BLaER1 treated with 17β-estradiol and CSF1 and Interleukin-3, amounts not matched to agents 10 nM and 100 nM (cell line): ENCODE measurements at regions not wholly inside any gene's neighbourhood (a gene's known extent, or its start where the extent isn't known, plus 50 kb on each side); places are given as distances from the start of the nearest gene placed in this dataset.
"Not testable (repeated sequence)": the region's sequence is repeated elsewhere in the genome, so short reads cannot be mapped to it uniquely, and the experiment has no call there.

Experiments
- H3K27ac ChIP-seq, 11 experiments: shearing (Covaris generic); formaldehyde crosslinking; 2 replicates each; pipeline ENCODE4 v1.8.1; 2022
- H3K27me3 ChIP-seq, 11 experiments: shearing (Covaris generic); formaldehyde crosslinking; 2 replicates each; pipeline ENCODE4 v1.8.1; 2022
- H3K36me3 ChIP-seq, 11 experiments: shearing (Covaris generic); formaldehyde crosslinking; 2 replicates each; pipeline ENCODE4 v1.8.1; 2022
- H3K4me1 ChIP-seq, 10 experiments: shearing (Covaris generic); formaldehyde crosslinking; 2 replicates each; pipeline ENCODE4 v1.8.1; 2022
- H3K4me2 ChIP-seq, 11 experiments: shearing (Covaris generic); formaldehyde crosslinking; 2 replicates each; pipeline ENCODE4 v1.8.1; 2022
- H3K4me3 ChIP-seq, 10 experiments: shearing (Covaris generic); formaldehyde crosslinking; 2 replicates each; pipeline ENCODE4 v1.8.1; 2022
- H3K9ac ChIP-seq, 11 experiments: shearing (Covaris generic); formaldehyde crosslinking; 2 replicates each; pipeline ENCODE4 v1.8.1; 2022
- H3K9me3 ChIP-seq, 11 experiments: shearing (Covaris generic); formaldehyde crosslinking; replicated peaks in 1 of 11; 2 replicates each; pipeline ENCODE4 v1.8.1; 2022
- H4K20me1 ChIP-seq, 11 experiments: shearing (Covaris generic); formaldehyde crosslinking; 2 replicates each; pipeline ENCODE4 v1.8.1; 2022

DNA sequence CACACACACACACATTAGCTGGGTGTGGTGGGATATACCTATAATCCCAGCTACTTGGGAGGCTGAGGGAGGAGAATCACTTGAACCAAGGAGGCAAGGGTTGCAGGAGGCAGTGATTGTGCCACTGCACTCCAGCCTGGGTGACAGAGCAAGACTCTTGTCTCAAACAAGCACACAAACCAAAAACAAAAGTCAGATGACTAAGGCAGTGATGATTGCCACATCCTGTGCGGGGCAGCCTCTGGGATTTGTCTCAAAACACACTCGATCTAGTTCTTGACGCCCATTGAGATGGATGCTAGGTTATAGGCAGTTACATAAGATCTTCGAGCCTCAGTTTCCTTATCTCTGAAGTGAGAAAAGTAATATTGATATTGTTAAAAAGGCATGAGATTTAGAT lies 57.8 kb upstream of the NBPF8 start:
- H3K9ac ChIP-seq, H3K4me1 ChIP-seq, H3K4me2 ChIP-seq, H4K20me1 ChIP-seq, H3K9me3 ChIP-seq, H3K4me3 ChIP-seq, H3K27ac ChIP-seq, H3K27me3 ChIP-seq, H3K36me3 ChIP-seq: not testable (repeated sequence)

DNA sequence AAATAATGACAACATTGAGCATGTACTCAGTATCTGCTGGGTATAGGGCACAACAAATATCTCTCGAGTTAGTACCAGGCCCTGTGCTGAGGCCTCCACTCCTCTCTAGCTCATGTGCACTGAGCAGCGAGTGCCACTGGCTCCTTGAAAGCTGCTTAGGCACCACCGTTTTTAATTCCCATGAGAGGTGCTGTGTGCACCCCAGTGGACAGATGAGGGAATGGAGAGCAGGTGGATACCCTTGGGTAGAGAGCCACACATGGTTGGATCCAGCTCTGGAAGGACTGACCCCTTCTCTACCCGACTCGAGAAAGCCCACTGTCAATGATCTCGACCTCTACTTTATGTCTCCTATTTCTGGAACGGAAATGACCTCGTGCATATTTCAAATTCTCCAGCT lies 58.7 kb upstream of the NBPF8 start:
- H3K27ac ChIP-seq, H3K4me2 ChIP-seq, H3K36me3 ChIP-seq, H3K4me1 ChIP-seq, H3K27me3 ChIP-seq, H4K20me1 ChIP-seq, H3K9me3 ChIP-seq, H3K4me3 ChIP-seq, H3K9ac ChIP-seq: not testable (repeated sequence)

DNA sequence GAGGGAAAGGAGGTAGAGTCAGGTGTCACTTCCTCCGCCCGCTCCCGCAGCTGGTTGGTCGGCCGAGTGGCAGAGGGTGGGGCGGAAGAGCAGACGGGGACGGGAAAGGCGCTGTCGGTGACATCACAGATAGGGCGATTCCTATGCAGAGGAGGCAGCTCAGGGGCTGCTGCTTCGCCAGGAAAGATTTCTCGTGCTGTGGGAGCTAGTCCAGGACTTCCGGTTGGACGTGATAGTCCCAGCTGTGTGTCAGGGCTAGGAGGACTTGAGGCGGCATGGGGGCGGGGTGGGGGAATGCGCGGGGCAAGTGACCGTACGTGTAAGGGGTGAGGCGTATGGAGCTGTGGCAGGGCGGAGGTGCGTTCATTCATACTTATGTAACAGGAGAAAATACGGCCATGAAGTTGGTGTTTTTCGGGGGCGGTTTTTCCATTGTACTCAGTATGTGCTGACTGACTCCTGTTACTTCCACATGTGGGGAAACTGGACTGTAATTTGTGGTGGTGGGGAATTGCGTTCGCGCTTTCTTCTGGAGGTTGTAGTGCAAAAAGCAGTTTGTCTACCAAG lies 60.1 kb upstream of the NBPF8 start:
- H3K4me1 ChIP-seq, H3K27me3 ChIP-seq, H3K9me3 ChIP-seq, H3K27ac ChIP-seq, H4K20me1 ChIP-seq, H3K9ac ChIP-seq, H3K4me2 ChIP-seq, H3K36me3 ChIP-seq: not testable (repeated sequence)
- H3K4me3 ChIP-seq = peak overlapping the region in 4 of 10 experiments; percentile 19 to 40 (median 30); a peak in 3 of 20 replicates

DNA sequence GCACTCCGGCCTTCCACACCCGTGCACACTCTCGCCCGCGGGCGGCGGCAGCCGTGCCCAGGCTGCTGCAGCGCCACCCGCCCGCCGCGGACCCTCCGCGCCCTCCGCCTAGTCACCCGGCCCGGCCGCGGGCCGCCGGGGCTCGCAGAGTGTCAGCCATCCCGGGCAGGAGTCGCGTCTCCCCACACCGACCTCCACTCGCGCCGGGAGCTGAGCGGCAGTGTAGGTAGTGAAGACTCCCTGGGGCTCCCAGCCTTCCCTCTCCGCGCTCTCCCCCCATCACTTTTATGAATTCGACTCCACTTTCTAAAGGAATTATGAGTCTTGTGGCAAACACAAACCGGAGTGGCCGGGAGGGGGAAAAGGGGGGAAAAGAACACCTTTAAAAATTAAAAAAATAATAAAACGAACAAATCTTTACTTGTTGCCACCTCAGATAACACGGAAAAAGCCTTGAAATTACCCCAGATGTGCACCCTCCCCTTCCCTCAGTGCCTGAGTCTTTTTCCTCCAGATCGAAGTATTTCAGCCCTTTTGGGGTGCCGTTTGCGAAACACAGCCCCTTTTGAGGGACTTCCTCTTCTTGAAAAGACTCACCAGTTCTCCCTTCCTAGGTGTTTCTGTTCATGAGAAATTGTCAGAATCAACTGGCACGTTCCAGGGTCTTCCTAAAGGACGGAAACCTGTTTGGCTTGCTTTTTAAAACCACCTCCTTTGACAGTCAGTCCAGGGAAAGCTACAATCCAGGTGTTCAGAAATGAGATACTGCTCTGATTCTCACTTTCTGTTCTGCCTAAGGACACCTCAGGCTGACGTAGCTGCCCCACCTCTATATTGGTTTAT lies 72.4 kb upstream of the NBPF8 start:
- peak overlapping the region; percentile 51 to 71 (median 60); a peak in 17 of 20 replicates for H3K4me3 ChIP-seq
- H3K27ac ChIP-seq = peak overlapping the region in 5 of 11 experiments; percentile 57 to 72 (median 60); a peak in 10 of 22 replicates
- H3K9me3 ChIP-seq, H4K20me1 ChIP-seq, H3K27me3 ChIP-seq, H3K36me3 ChIP-seq, H3K4me1 ChIP-seq: not testable (repeated sequence)
- peak overlapping the region; percentile 19 to 60 (median 43); a peak in 15 of 22 replicates for H3K4me2 ChIP-seq
- peak overlapping the region in 8 of 11 experiments; percentile 31 to 78 (median 70); a peak in 15 of 22 replicates for H3K9ac ChIP-seq

DNA sequence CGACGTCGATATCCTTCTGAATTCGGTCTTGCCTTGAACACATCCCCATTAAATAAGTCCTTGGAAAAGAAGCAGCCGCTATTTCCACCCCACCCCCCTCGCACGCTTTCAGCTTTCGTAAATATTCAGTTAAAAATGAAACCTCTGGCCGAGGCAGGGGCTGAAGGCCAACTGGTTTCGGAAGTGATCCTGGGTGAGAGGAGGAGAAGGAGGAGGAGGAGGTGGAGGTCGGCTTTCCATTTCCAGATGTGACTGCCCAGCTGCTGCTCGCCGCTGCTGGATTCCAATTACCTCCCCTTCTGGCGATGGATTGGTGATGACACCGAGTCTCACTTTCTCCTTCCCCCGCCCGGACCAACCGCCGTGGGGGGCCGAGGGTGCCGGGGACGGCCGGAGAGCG lies 73.1 kb upstream of the NBPF8 start:
- Histone ChIP-seq H3K4me3 (peak overlapping the region; percentile 51 to 71 (median 60)), H3K4me2 (peak overlapping the region in 8 of 11 experiments; percentile 23 to 61 (median 51); a peak in 11 of 22 replicates), H3K27ac (peak overlapping the region in 9 of 11 experiments; percentile 47 to 76 (median 61); a peak in 16 of 22 replicates), H3K9ac (peak overlapping the region; percentile 60 to 78 (median 71); a peak in 20 of 22 replicates)
- H3K9me3 ChIP-seq, H4K20me1 ChIP-seq, H3K4me1 ChIP-seq, H3K36me3 ChIP-seq, H3K27me3 ChIP-seq: not testable (repeated sequence)

DNA sequence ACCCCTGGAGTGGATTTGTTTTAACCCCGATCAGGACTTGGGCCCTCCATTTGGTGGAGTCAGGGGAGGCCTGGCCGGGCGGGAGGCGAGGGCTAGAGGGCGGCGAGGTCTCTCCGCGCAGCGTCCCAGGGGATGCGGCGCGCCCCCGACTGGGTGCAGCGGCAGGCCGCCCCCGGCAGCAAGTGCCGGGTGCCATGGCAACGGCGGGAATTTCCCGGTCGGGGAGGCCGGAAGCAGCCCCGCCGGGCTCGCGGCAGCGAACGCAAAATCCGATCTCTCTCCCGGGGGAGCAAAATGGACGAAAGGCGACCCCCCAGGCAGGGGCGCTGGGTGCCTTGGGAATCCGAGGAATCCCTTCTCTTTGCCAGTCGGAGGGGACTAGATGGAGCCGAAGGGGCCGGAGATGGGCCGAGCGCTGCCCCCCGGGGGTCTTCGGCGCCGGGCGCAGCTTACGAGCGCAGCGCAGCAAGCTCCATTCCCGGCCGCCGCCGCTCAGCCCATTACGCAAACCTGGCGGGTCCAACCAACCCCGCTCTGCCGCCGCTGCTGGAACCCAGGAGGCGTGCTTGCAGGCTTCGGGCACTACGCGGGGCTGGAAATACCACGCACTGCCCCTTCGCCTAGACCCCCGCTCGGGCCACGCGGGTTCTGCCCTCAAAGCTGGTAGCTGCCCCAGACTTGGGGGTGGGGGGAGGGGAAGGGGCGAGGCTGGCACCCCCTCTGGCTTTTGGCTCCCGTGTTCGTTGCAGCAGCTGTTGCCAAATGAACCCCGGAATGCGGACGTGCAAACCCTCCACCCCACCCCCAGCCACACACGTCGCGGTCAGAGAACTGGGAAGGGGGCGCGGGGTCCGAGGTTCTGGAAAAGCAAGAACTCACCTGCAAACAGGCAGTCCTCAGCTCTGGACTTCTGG lies 73.7 kb upstream of the NBPF8 start:
- H4K20me1 ChIP-seq, H3K4me1 ChIP-seq, H3K36me3 ChIP-seq, H3K9me3 ChIP-seq, H3K27me3 ChIP-seq: not testable (repeated sequence)
- peak overlapping the region in 6 of 11 experiments; percentile 44 to 61 (median 52); a peak in 8 of 22 replicates for H3K4me2 ChIP-seq
- peak overlapping the region in 10 of 11 experiments; percentile 64 to 78 (median 74); a peak in 19 of 22 replicates for H3K9ac ChIP-seq
- peak overlapping the region; percentile 51 to 71 (median 60) for H3K4me3 ChIP-seq
- H3K27ac ChIP-seq = peak overlapping the region in 10 of 11 experiments; percentile 66 to 78 (median 69); a peak in 20 of 22 replicates

DNA sequence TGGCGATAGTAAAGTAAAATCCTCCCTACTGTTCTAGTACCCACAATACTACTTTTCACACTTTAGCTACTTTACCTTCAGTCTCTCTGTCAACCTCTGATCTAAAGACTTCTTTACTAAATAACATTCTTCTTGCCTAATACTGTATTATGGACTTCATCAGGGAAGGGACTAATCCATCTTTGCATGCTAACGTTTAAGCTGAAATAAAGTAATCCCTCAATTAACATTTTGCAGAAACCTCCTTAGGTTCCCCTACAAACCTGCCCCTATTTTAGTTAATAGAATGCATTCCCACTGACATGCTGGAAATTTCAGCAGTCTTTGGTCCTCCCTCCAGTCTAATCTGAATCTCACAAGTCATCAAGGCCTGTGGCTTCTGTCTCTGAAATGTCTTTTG lies 99.1 kb upstream of the NBPF8 start:
- H3K9me3 ChIP-seq, H3K4me2 ChIP-seq, H4K20me1 ChIP-seq, H3K36me3 ChIP-seq, H3K4me1 ChIP-seq, H3K4me3 ChIP-seq, H3K27ac ChIP-seq, H3K9ac ChIP-seq, H3K27me3 ChIP-seq: not testable (repeated sequence)

DNA sequence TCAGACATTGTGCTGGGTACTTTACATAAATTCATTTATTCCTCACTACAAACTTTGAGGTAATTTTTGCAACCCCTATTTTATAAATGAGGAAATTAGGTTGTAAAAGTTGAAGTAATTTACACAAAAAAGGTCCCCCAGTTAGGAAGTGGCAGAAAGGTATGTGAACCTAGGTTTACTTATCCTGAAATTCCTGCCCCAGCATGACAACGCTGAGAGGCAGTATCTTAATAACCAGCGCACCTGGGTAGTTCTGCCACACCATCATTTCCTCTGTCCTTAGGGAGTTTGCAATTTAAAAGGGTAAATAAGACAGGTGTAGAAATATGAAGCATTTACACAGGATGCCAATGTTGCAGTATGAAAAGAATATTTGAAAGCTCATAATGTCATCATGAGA lies 102.9 kb upstream of the NBPF8 start:
- not testable (repeated sequence) for H3K9me3 ChIP-seq, H3K27me3 ChIP-seq, H3K4me2 ChIP-seq, H4K20me1 ChIP-seq, H3K4me1 ChIP-seq, H3K36me3 ChIP-seq, H3K4me3 ChIP-seq, H3K27ac ChIP-seq, H3K9ac ChIP-seq

DNA sequence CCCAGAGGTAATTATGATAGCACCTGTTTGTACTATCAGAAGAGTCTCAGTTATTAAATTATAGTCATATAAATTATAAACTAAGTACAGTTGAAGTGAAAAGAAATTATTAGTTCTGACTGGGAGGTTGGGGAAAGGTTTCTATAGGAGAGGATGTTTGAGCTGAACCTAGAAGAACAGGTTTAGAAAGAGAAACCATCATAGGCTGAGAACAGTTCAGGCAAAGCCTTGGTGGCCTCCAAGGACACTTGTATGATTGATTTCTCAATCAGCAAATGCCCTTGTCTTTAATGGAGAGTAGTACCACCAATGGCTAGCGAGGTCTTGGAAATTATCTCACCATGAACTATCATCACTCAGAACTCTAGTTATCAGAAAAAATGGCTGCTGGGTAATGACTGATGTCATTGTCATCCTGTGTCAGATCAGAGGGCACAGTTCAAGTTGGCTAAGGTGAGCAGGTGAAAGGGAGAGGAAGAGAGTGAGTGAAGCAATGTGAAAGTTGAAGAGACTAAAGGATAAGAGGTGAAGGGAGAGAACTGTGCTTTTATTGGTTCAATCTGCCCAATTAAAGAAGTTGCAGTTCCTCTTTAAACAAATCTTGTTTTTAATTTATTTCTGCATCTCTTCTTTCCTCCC lies 105.8 kb upstream of the NBPF8 start:
- H4K20me1 ChIP-seq, H3K4me3 ChIP-seq, H3K9me3 ChIP-seq, H3K4me1 ChIP-seq, H3K9ac ChIP-seq, H3K27me3 ChIP-seq, H3K4me2 ChIP-seq, H3K36me3 ChIP-seq, H3K27ac ChIP-seq: not testable (repeated sequence)

DNA sequence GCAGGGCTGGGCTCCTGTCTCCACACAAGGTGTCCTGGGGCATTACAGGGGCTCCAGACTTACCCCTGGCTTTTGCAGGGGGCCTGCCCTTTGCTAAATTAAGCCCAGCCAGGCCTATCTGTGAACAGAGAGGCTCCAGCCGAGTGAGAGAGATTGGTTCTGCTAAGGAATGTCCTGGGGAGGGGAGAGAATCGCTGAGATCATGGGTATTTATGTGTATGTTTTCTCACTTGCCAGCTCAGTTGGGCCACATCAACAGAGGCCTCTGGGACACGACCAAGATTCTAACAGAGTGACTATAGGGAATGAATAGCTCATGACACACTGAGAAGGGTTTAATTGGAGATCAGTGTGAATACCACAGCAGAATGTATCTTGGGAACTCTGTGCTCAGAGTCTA lies 109.8 kb upstream of the NBPF8 start:
- not testable (repeated sequence) for H3K4me2 ChIP-seq, H3K27me3 ChIP-seq, H3K36me3 ChIP-seq, H4K20me1 ChIP-seq, H3K4me1 ChIP-seq, H3K27ac ChIP-seq, H3K4me3 ChIP-seq, H3K9me3 ChIP-seq, H3K9ac ChIP-seq

DNA sequence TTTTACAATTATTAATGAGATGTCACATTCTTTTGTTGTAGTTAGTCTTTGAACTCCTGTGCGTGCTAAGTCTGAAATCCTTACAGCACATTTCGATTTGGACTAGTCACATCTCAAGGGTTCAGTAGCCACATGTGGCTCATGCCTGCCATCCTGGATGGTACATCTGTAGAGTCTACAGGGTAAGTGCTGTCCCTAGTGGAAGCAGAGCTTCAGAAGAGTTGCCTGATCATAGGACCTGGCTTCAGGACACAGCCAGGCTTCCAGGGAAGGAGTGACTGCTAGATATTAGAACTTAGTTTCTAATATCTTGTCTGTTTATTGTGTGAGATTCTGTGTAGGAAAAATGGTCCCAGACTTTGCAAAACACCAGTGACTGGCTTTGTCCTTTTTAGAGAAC lies 110.5 kb upstream of the NBPF8 start:
- H3K9ac ChIP-seq, H3K9me3 ChIP-seq, H4K20me1 ChIP-seq, H3K27me3 ChIP-seq, H3K4me3 ChIP-seq, H3K4me2 ChIP-seq, H3K27ac ChIP-seq, H3K4me1 ChIP-seq, H3K36me3 ChIP-seq: not testable (repeated sequence)

DNA sequence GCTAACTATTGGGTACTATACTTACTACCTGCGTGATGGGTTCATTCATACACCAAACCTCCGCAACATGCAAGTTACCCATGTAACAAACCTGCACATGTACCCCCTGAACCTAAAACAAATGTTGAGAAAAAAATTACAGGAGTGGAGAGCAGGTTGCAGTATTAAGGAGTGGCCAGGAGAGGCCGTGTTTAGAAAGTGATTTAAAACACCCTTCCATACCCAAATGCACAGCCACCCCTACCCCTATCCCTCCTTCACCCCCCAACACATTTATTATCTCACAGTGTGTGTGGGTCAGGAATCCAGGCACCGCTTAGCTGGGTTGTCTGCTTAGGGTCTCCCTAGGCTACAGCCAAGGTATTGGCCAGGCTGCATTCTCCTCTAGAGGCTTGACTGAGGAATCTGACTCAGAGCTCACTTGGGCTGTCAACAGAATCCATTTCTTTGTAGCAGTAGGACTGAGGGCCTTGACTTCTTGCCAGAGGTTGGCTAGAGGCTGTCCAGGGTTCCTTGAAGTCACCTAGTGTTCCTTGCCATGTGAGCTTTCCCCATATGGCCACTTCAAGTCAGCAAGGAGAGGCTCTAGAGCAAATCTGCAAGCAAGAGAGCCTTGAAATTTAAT lies 115.3 kb upstream of the NBPF8 start:
- not testable (repeated sequence) for H3K4me2 ChIP-seq, H3K9ac ChIP-seq, H3K9me3 ChIP-seq, H3K4me3 ChIP-seq, H3K4me1 ChIP-seq, H3K27me3 ChIP-seq, H4K20me1 ChIP-seq, H3K36me3 ChIP-seq, H3K27ac ChIP-seq

DNA sequence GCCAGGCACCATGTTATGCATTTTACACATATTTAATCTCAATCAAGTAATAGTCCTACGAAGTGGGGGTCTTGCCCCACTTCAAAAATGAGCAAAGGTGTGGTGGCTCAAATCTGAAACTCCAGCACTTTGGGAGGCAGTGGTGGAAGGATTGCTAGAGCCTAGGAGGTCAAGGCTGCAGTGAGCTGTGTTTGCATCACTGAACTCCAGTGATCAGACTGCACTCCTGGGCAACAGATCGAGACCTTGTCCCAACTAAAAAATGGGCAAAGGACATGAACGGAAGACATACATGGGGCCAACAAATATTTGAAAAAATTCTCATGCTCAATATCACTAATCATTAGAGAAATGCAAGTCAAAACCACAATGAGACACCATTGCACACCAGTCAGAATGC lies 116.3 kb upstream of the NBPF8 start:
- not testable (repeated sequence) for H3K36me3 ChIP-seq, H3K9ac ChIP-seq, H3K27ac ChIP-seq

More for the DNA sequence above, 116.3 kb upstream of the NBPF8 start:
- not testable (repeated sequence) for H3K27me3 ChIP-seq, H3K9me3 ChIP-seq, H3K4me1 ChIP-seq, H3K4me2 ChIP-seq, H4K20me1 ChIP-seq, H3K4me3 ChIP-seq
